Mammary epithelial cell (primary cell): ENCODE measurements at regions not wholly inside any gene's neighbourhood (a gene's known extent, or its start where the extent isn't known, plus 50 kb on each side); places are given as distances from the start of the nearest gene placed in this dataset.

ENCODE experiments used
- CTCF ChIP-seq, 2 donors: IDR thresholded peaks in 1 of 2; conservative IDR thresholded peaks in 1 of 2; 2 replicates each; pipeline ENCODE4 v1.5.1; 2011 to 2012; ENCODE audit warnings: inconsistent platforms in 2 of 2, low read length in 2 of 2, mild to moderate bottlenecking in 2 of 2, control low read depth in 1 of 2, low read depth in 1 of 2; ENCODE audit not compliant: insufficient read depth in 1 of 2; ENCODE audit errors: extremely low read depth in 1 of 2
- EZH2 ChIP-seq: IDR thresholded peaks from 2 replicates; pipeline ENCODE4 v1.6.1; 2012; ENCODE audit warnings: low read length, inconsistent platforms, borderline replicate concordance

DNA sequence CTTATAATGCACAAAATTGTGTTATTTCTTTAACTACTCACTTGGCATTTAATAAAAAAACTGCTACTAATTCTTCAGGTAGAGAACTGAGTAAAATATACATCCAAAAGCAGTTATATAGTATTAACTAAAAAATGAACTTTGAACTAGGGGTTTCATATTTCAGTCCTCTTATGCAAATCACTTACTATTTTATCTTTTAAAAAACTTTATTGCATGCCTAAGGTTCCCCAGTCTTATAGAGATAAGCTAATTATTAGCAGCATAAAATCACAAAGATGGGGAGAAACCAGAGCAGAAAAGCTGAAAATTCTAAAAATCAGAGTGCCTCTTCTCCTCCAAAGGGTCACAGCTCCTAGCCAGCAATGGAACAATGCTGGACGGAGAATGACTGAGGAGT is 228.0 kb downstream of the CALCRL start:
- TF ChIP-seq CTCF (conservative IDR thresholded peaks at IDR 0.05 in 1 of 2, IDR thresholded peaks at IDR 0.05 in 1 of 2; ENCODE audit: extremely low read depth in 1 of 2, insufficient read depth in 1 of 2, low read depth in 1 of 2, low read length in 2 of 2), result no peak
- no peak for TF ChIP-seq EZH2
